MM.1S (cell line): ENCODE measurements at regions not wholly inside any gene's neighbourhood (a gene's known extent, or its start where the extent isn't known, plus 50 kb on each side); places are given as distances from the start of the nearest gene placed in this dataset.

Experiments used
- EZH2 ChIP-seq: fragments of 300-600 bp; sonication (generic); optimal IDR thresholded peaks from 2 replicates; pipeline ENCODE3; 2017; ENCODE audit warnings: low read depth, mild to moderate bottlenecking, antibody characterized with exemption, low read length, mixed read lengths
- EZH2phosphoT487 ChIP-seq: fragments of 300-600 bp; sonication (generic); IDR thresholded peaks from 2 replicates; pipeline ENCODE4 v1.6.1; 2018; ENCODE audit warnings: antibody characterized with exemption, low read length
- TF ChIP-seq, protein P1 (sequence below): fragments of 300-600 bp; sonication (generic); IDR thresholded peaks from 2 replicates; pipeline ENCODE4 v1.5.1; 2016; ENCODE audit warnings: antibody characterized with exemption, low read length, mixed read lengths

DNA sequence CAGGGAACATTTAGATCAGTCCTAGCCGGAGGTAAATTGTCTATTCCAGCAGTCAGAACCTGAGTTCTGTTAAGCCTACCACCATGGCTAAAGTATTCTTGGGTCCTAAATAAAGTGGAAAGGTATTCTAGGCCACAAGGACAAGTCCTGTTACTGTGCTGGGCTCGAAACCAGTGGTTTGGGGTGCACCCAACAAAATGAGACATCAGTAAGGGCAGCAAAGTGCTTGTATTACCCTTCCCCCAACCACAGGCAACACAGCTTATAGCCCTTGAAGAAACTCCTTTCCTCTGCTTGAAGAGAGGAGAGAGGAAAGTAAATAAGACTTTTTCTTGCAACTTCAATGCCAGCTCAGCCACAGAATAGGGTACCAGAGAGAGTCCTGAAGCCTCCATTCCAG, 1345.6 kb downstream of the PCDH18 start:
- TF ChIP-seq EZH2 (no peak), EZH2phosphoT487 (no peak)
- TF ChIP-seq, protein P1, sequence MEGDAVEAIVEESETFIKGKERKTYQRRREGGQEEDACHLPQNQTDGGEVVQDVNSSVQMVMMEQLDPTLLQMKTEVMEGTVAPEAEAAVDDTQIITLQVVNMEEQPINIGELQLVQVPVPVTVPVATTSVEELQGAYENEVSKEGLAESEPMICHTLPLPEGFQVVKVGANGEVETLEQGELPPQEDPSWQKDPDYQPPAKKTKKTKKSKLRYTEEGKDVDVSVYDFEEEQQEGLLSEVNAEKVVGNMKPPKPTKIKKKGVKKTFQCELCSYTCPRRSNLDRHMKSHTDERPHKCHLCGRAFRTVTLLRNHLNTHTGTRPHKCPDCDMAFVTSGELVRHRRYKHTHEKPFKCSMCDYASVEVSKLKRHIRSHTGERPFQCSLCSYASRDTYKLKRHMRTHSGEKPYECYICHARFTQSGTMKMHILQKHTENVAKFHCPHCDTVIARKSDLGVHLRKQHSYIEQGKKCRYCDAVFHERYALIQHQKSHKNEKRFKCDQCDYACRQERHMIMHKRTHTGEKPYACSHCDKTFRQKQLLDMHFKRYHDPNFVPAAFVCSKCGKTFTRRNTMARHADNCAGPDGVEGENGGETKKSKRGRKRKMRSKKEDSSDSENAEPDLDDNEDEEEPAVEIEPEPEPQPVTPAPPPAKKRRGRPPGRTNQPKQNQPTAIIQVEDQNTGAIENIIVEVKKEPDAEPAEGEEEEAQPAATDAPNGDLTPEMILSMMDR, result no peak
